Body of pancreas (tissue), 4 donors: ENCODE measurements at regions not wholly inside any gene's neighbourhood (a gene's known extent, or its start where the extent isn't known, plus 50 kb on each side); places are given as distances from the start of the nearest gene placed in this dataset.

Experiments
- ATAC-seq: fragments of 150-250 bp; one replicate; pipeline ENCODE4 v1.9.1; 2016
- DNase-seq, 4 donors: peaks; one replicate each; pipeline ENCODE4 v3.0.0-alpha.2; 2019
- H3K27ac ChIP-seq, 4 donors: fragments of 200-600 bp; sonication (generic); 1 replicate in 3 of 4; 2 replicates in 1 of 4; pipeline versions ENCODE4 v1.5.1 to v1.6.1; 2016 to 2019; ENCODE audit warnings: mild to moderate bottlenecking in 1 of 4, mixed read lengths in 1 of 4, moderate library complexity in 1 of 4
- H3K27me3 ChIP-seq, 2 donors: fragments of 200-600 bp; sonication (generic); one replicate each; pipeline ENCODE4 v1.6.0; 2016; ENCODE audit warnings: mild to moderate bottlenecking in 1 of 2
- H3K36me3 ChIP-seq, 2 donors: fragments of 200-600 bp; sonication (generic); replicated peaks in 1 of 2; 2 replicates each; pipeline ENCODE4 v1.5.1; 2016; ENCODE audit warnings: low read depth in 2 of 2; ENCODE audit not compliant: insufficient read depth in 1 of 2
- H3K4me1 ChIP-seq: fragments of 200-600 bp; sonication (generic); one replicate; pipeline ENCODE4 v1.6.0; 2016
- H3K4me3 ChIP-seq, 2 donors: fragments of 200-600 bp; sonication (generic); 1 replicate in 1 of 2; 2 replicates in 1 of 2; pipeline ENCODE4 v1.5.1; 2016 to 2019
- H3K9me3 ChIP-seq, 3 donors: fragments of 200-600 bp; sonication (generic); 1 replicate in 2 of 3; 2 replicates in 1 of 3; pipeline ENCODE4 v1.5.1; 2016
- POLR2A ChIP-seq, 3 donors: fragments of 450-650 bp; IDR thresholded peaks; one replicate each; pipeline ENCODE4 v1.6.1; 2016; ENCODE audit warnings: antibody characterized with exemption in 3 of 3, mild to moderate bottlenecking in 2 of 3
- WGBS, 2 donors: methylation state at CpG; one replicate each; pipeline ENCODE4 v1.1.5; 2017; 5-methylcytosine and 5-hydroxymethylcytosine counted together
- intact Hi-C: fragments of 100-400 bp; cut with DNase I; formaldehyde crosslinking; loops from one replicate; pipeline ENCODE4 v1.15.1; 2023
- TF ChIP-seq, protein P1 (sequence below), 7 experiments: fragments of 450-650 bp in 4 of 7; fragments of 200-600 bp in 3 of 7; sonication (generic) in 3 of 7; IDR thresholded peaks; one replicate each; pipeline ENCODE4 v1.5.1; 2016 to 2019; ENCODE audit warnings: antibody characterized with exemption in 7 of 7

- no peak for ATAC-seq
- Histone ChIP-seq H3K27ac (no peak overlapping the region), H3K4me1 (no peaks in the 10 kb centered on the region), H3K36me3 (no peaks in the 10 kb centered on the region), H3K4me3 (no peak overlapping the region), H3K9me3 (no peaks in the 10 kb centered on the region), H3K27me3 (no peaks in the 10 kb centered on the region)
- intact Hi-C loops, result no loop called here
- WGBS, 2 donors, result 69 to 71% methylated on average over 3 of the region's 3 CpGs
- TF ChIP-seq POLR2A (IDR thresholded peaks at IDR 0.05), result no peak
- TF ChIP-seq, protein P1, sequence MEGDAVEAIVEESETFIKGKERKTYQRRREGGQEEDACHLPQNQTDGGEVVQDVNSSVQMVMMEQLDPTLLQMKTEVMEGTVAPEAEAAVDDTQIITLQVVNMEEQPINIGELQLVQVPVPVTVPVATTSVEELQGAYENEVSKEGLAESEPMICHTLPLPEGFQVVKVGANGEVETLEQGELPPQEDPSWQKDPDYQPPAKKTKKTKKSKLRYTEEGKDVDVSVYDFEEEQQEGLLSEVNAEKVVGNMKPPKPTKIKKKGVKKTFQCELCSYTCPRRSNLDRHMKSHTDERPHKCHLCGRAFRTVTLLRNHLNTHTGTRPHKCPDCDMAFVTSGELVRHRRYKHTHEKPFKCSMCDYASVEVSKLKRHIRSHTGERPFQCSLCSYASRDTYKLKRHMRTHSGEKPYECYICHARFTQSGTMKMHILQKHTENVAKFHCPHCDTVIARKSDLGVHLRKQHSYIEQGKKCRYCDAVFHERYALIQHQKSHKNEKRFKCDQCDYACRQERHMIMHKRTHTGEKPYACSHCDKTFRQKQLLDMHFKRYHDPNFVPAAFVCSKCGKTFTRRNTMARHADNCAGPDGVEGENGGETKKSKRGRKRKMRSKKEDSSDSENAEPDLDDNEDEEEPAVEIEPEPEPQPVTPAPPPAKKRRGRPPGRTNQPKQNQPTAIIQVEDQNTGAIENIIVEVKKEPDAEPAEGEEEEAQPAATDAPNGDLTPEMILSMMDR (IDR thresholded peaks at IDR 0.05), result no peak
- DNase-seq, result no peak
Measured at GRCh38 chr4:89665662-89666061, 171.3 kb downstream of the SNCA start.

DNA sequence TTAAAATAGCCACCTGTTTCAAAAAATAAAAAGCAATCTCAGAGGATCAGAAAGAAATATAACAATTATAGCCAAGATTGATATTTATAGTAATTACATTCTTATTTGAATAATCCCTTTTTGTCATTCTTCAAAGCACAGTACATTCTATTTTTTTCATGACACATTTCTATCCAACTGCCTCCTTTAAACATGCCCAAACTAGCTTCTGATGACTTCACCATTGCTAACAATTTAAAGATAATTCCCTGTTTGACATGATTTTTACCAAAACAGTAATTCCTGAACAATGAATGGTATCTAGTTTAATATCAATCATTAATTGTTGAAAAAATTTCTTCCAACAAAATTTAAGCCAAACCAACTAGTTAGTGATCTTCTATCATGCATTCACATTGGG lies 172.4 kb downstream of the SNCA start:
- no peak for DNase-seq
- Histone ChIP-seq H3K9me3 (no peaks in the 10 kb centered on the region), H3K27me3 (no peaks in the 10 kb centered on the region), H3K4me1 (no peaks in the 10 kb centered on the region), H3K36me3 (no peaks in the 10 kb centered on the region), H3K27ac (no peak overlapping the region), H3K4me3 (no peak overlapping the region)
- intact Hi-C loops, result no loop called here
- TF ChIP-seq, protein P1 (IDR thresholded peaks at IDR 0.05), result no peak
- no peak for TF ChIP-seq POLR2A (IDR thresholded peaks at IDR 0.05)
- ATAC-seq, result no peak

- Histone ChIP-seq H3K27ac (no peak overlapping the region), H3K4me1 (no peaks in the 10 kb centered on the region), H3K9me3 (no peaks in the 10 kb centered on the region), H3K4me3 (no peak overlapping the region), H3K27me3 (no peaks in the 10 kb centered on the region), H3K36me3 (no peaks in the 10 kb centered on the region)
- WGBS, 2 donors, result 60 to 68% methylated on average over 3 of the region's 3 CpGs
- TF ChIP-seq POLR2A (IDR thresholded peaks at IDR 0.05), result no peak
- TF ChIP-seq, protein P1 (IDR thresholded peaks at IDR 0.05), result no peak
- DNase-seq, result no peak
- intact Hi-C loops, result no loop called here
- no peak for ATAC-seq
Measured at GRCh38 chr4:89661173-89661899, 175.6 kb downstream of the SNCA start.

DNA sequence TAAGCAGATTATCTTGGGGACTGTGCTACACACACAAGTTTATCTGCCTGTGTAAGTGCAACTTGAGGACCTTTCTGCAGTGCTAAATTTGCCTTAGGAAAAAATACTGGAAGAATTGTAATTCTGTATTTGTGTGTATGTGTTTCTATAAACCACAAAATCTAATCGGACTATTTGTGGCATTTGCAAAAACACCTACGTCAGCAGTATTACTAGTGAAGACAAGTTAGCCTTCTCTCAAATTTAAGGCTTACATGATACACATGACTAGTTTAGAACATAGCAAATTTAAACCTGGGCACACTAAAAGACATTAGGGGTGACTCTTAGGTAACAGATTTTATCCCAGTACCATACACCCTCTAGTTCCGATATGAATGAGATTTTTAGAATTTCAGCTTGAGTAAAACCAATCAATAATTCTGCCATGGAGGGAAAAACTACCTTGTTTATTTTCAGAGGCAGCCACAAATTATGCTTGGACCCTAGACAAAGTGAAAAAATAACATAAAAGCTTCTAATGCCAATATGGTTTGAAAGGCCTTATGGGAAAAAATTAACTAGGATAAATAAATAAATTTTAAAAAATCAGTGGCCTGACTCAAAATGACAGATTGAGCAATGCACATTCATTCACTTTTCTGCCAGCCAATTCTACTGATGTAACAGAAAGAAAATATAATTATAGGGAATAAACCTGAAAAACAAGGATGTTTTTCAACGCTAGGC lies 176.4 kb downstream of the SNCA start:
- ATAC-seq (no peak), DNase-seq (no peak)

More for the DNA sequence above, 176.4 kb downstream of the SNCA start:
- Histone ChIP-seq H3K4me1 (no peaks in the 10 kb centered on the region), H3K4me3 (no peak overlapping the region), H3K36me3 (no peaks in the 10 kb centered on the region), H3K27me3 (no peaks in the 10 kb centered on the region), H3K27ac (no peak overlapping the region), H3K9me3 (no peaks in the 10 kb centered on the region)
- no peak for TF ChIP-seq POLR2A (IDR thresholded peaks at IDR 0.05)
- TF ChIP-seq, protein P1 (IDR thresholded peaks at IDR 0.05), result no peak
- 72 to 83% methylated on average over 4 of the region's 4 CpGs for WGBS, 2 donors
- intact Hi-C loops, result no loop called here
